A549 (cell line): ENCODE measurements at regions not wholly inside any gene's neighbourhood (a gene's known extent, or its start where the extent isn't known, plus 50 kb on each side); places are given as distances from the start of the nearest gene placed in this dataset.
A peak's percentile ranks its signal among the peaks of the same experiment; 100 is the strongest.

Source experiments
- ATAC-seq, 2 experiments: fragments of 200-7000 bp in 1 of 2; fragments of >200 bp in 1 of 2; cut with Nextera tagmentation in 1 of 2; cut with Tn5 transposase in 1 of 2; 3 replicates each; pipeline versions ENCODE4 v1.8.0 to v1.9.1; 2018 to 2020; ENCODE audit warnings: mild to moderate bottlenecking in 1 of 2, moderate library complexity in 1 of 2
- CTCF ChIA-PET: fragments of 300-600 bp; sonication (Branson Sonifier 250); formaldehyde crosslinking; extraction: SDS; loops from one replicate; lab custom pipeline; 2021; ENCODE audit warnings: antibody characterized with exemption, inconsistent platforms; lab: Yijun Ruan, JAX
- POLR2A ChIA-PET: fragments of 350-600 bp; formaldehyde crosslinking; extraction: SDS; loops from one replicate; lab custom pipeline; 2021; ENCODE audit warnings: antibody characterized with exemption, inconsistent platforms; lab: Yijun Ruan, JAX
- DNase-seq, 2 experiments: peaks; one replicate each; pipeline versions ENCODE4 v3.0.0 to v3.0.0-alpha.2; 2011 to 2016; ENCODE audit warnings: low read depth in 1 of 2, low spot score in 1 of 2
- FAIRE-seq: peaks from 2 replicates; lab custom pipeline; 2011; peaks lifted over from hg19 to GRCh38; lab: Jason Lieb, UNC
- H3K27ac ChIP-seq, 2 experiments: fragments of >200 bp; sonication (Bioruptor Twin); formaldehyde crosslinking; 3 replicates each; pipeline ENCODE4 v1.5.1; 2016 to 2017
- H3K4me1 ChIP-seq: fragments of >200 bp; sonication (Bioruptor Twin); formaldehyde crosslinking; 3 replicates; pipeline ENCODE4 v1.6.1; 2016
- H3K4me2 ChIP-seq: fragments of >200 bp; sonication (Bioruptor Twin); formaldehyde crosslinking; 3 replicates; pipeline ENCODE4 v1.6.1; 2016
- H3K4me3 ChIP-seq: fragments of >200 bp; sonication (Bioruptor Twin); formaldehyde crosslinking; 3 replicates; pipeline ENCODE4 v1.5.1; 2016
- H3K9me3 ChIP-seq: fragments of >200 bp; sonication (Bioruptor Twin); formaldehyde crosslinking; 3 replicates; pipeline ENCODE4 v1.6.1; 2016
- BHLHE40 ChIP-seq: IDR thresholded peaks from 2 replicates; pipeline ENCODE4 v1.6.1; 2012; ENCODE audit warnings: low read depth, low read length, inconsistent platforms
- CBX2 ChIP-seq: fragments of 200-600 bp; sonication (generic); IDR thresholded peaks from 2 replicates; pipeline ENCODE4 v1.6.1; 2016; ENCODE audit warnings: low read depth, mild to moderate bottlenecking, borderline replicate concordance
- CBX8 ChIP-seq: fragments of 200-600 bp; sonication (generic); IDR thresholded peaks from 2 replicates; pipeline ENCODE4 v1.6.1; 2016
- CEBPB ChIP-seq, 2 experiments: fragments of >200 bp in 1 of 2; sonication (Bioruptor Twin) in 1 of 2; formaldehyde crosslinking in 1 of 2; IDR thresholded peaks; 2 replicates each; pipeline ENCODE4 v1.6.1; 2012 to 2016
- CHD4 ChIP-seq: fragments of 200-600 bp; sonication (generic); IDR thresholded peaks from 2 replicates; pipeline ENCODE4 v1.6.1; 2016; ENCODE audit warnings: antibody characterized with exemption, mild to moderate bottlenecking, borderline replicate concordance
- E2F6 ChIP-seq: IDR thresholded peaks from 2 replicates; pipeline ENCODE4 v1.6.1; 2012; ENCODE audit warnings: low read depth, borderline replicate concordance
- EHMT2 ChIP-seq: fragments of 200-600 bp; sonication (generic); IDR thresholded peaks from 2 replicates; pipeline ENCODE4 v1.6.1; 2016; ENCODE audit warnings: antibody characterized with exemption, low read depth, mild to moderate bottlenecking, moderate library complexity
- ELK1 ChIP-seq: fragments of 150-350 bp; IDR thresholded peaks from 2 replicates; pipeline ENCODE4 v1.6.1; 2014; ENCODE audit warnings: low read depth, mild to moderate bottlenecking, low read length
- EP300 ChIP-seq, 2 experiments: fragments of >200 bp; sonication (Bioruptor Twin); formaldehyde crosslinking; IDR thresholded peaks; 2 replicates in 1 of 2; 3 replicates in 1 of 2; pipeline ENCODE4 v1.6.1; 2016 to 2017
- FOSB ChIP-seq: fragments of 250-450 bp; sonication (Bioruptor Pico); IDR thresholded peaks from 2 replicates; pipeline ENCODE4 v1.5.0; 2020; ENCODE audit warnings: mild to moderate bottlenecking, moderate library complexity
- FOSL2 ChIP-seq, 2 experiments: fragments of 450-650 bp in 1 of 2; fragments of >200 bp in 1 of 2; sonication (Bioruptor Twin) in 1 of 2; formaldehyde crosslinking; IDR thresholded peaks; 2 replicates each; pipeline versions ENCODE4 v1.5.0 to v1.6.1; 2016 to 2020; ENCODE audit warnings: mild to moderate bottlenecking in 1 of 2, moderate library complexity in 1 of 2
- FOXS1 ChIP-seq: fragments of 250-450 bp; sonication (Bioruptor Pico); IDR thresholded peaks from 2 replicates; pipeline ENCODE4 v1.5.0; 2020; ENCODE audit warnings: mild to moderate bottlenecking, moderate library complexity
- GATA3 ChIP-seq: IDR thresholded peaks from 2 replicates; pipeline ENCODE4 v1.6.1; 2012; ENCODE audit warnings: borderline replicate concordance
- HOXA7 ChIP-seq: fragments of 250-450 bp; sonication (Bioruptor Pico); IDR thresholded peaks from 2 replicates; pipeline ENCODE4 v1.5.0; 2020; ENCODE audit warnings: mild to moderate bottlenecking, moderate library complexity
- HOXB13 ChIP-seq: fragments of 250-450 bp; sonication (Bioruptor Pico); IDR thresholded peaks from 2 replicates; pipeline ENCODE4 v1.5.0; 2020; ENCODE audit warnings: low read depth, mild to moderate bottlenecking, moderate library complexity
- HOXB5 ChIP-seq: fragments of 250-450 bp; sonication (Bioruptor Pico); IDR thresholded peaks from 2 replicates; pipeline ENCODE4 v1.5.0; 2020; ENCODE audit warnings: mild to moderate bottlenecking, moderate library complexity
- JUN ChIP-seq, 2 experiments: fragments of >200 bp; sonication (Bioruptor Twin); formaldehyde crosslinking; IDR thresholded peaks; 2 replicates in 1 of 2; 3 replicates in 1 of 2; pipeline ENCODE4 v1.6.1; 2016 to 2017
- JUNB ChIP-seq: fragments of >200 bp; sonication (Bioruptor Twin); formaldehyde crosslinking; IDR thresholded peaks from 2 replicates; pipeline ENCODE4 v1.6.1; 2016
- KDM1A ChIP-seq: fragments of 200-600 bp; sonication (generic); IDR thresholded peaks from 2 replicates; pipeline ENCODE4 v1.6.1; 2016; ENCODE audit warnings: low read depth, mild to moderate bottlenecking
- MYC ChIP-seq: IDR thresholded peaks from 2 replicates; pipeline ENCODE4 v1.6.1; 2012; ENCODE audit warnings: mild to moderate bottlenecking, inconsistent platforms, low read length, improper control_type of control experiment, borderline replicate concordance
- NPAS2 ChIP-seq: fragments of 250-450 bp; sonication (Bioruptor Pico); IDR thresholded peaks from 2 replicates; pipeline ENCODE4 v1.8.0; 2022; ENCODE audit warnings: mild to moderate bottlenecking, moderate library complexity, borderline replicate concordance
- NR3C1 ChIP-seq: fragments of >200 bp; sonication (Bioruptor Twin); formaldehyde crosslinking; IDR thresholded peaks from 3 replicates; pipeline ENCODE4 v1.6.1; 2017
- POLR2A ChIP-seq: IDR thresholded peaks from 2 replicates; pipeline ENCODE4 v1.6.1; 2012; ENCODE audit warnings: mild to moderate bottlenecking, low read length
- RARB ChIP-seq: fragments of 250-450 bp; sonication (Bioruptor Pico); IDR thresholded peaks from 2 replicates; pipeline ENCODE4 v1.8.0; 2021; ENCODE audit warnings: mild to moderate bottlenecking, moderate library complexity
- RCOR1 ChIP-seq: fragments of 150-350 bp; IDR thresholded peaks from 2 replicates; pipeline ENCODE4 v1.6.1; 2014; ENCODE audit warnings: antibody characterized with exemption, low read length, low read depth
- RNF2 ChIP-seq: fragments of 200-600 bp; sonication (generic); IDR thresholded peaks from 2 replicates; pipeline ENCODE4 v1.6.1; 2016; ENCODE audit warnings: low read depth, mild to moderate bottlenecking, antibody characterized with exemption, moderate library complexity, borderline replicate concordance
- SREBF2 ChIP-seq: fragments of 450-650 bp; IDR thresholded peaks from 2 replicates; pipeline ENCODE4 v1.6.1; 2014; ENCODE audit warnings: mild to moderate bottlenecking, moderate library complexity
- TP53 ChIP-seq: fragments of 250-450 bp; sonication (Bioruptor Pico); IDR thresholded peaks from 2 replicates; pipeline ENCODE4 v1.5.0; 2021; ENCODE audit warnings: mild to moderate bottlenecking, moderate library complexity
- ZSCAN20 ChIP-seq: fragments of 250-450 bp; sonication (Bioruptor Pico); IDR thresholded peaks from 2 replicates; pipeline ENCODE4 v1.8.0; 2022; ENCODE audit warnings: mild to moderate bottlenecking, moderate library complexity
- WGBS: methylation state at CpG from one replicate; pipeline ENCODE4 v1.1.6; 2017; ENCODE audit errors: missing lambda C conversion rate; 5-methylcytosine and 5-hydroxymethylcytosine counted together
- TF ChIP-seq, protein P1 (sequence below): IDR thresholded peaks from 2 replicates; pipeline ENCODE4 v1.6.1; 2012
- TF ChIP-seq, protein P2 (sequence below): fragments of >200 bp; sonication (Bioruptor Twin); formaldehyde crosslinking; IDR thresholded peaks from 3 replicates; pipeline ENCODE4 v1.6.1; 2016
- TF ChIP-seq, protein P3 (sequence below): fragments of 450-650 bp; IDR thresholded peaks from 2 replicates; pipeline ENCODE4 v1.6.1; 2014; ENCODE audit warnings: antibody characterized with exemption
- TF ChIP-seq, protein P4 (sequence below): fragments of 250-450 bp; sonication (Bioruptor Pico); IDR thresholded peaks from 2 replicates; pipeline ENCODE4 v1.5.0; 2021; ENCODE audit warnings: mild to moderate bottlenecking, moderate library complexity, borderline replicate concordance

DNA sequence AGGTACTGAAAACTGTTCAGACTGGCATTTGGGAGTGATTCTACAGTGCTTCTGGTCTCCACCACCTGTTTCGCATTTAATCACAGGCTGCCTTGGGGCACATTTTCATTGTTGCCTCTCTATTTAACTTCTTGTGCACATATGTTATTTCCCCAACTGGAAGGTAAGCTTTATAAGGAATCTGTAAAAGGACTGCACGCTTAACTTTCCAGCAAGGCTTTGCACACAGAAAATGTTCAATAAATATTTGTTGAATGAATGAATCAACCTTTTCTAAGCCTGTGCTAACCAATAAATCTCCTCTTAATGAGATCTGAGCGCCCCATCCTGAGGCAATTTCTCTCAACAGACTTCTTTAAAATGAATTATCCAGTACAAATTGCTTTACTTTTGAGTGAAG lies 84.3 kb upstream of the ARHGAP29 start:
- TF ChIP-seq NPAS2 (no peak), KDM1A (no peak), JUN (IDR thresholded peaks at IDR 0.05) (no peak), HOXB5 (CRISPR knock-in tag) (no peak), CHD4 (no peak), ELK1 (no peak), TP53 (no peak), ZSCAN20 (CRISPR knock-in tag) (no peak), NR3C1 (no peak), CBX2 (no peak), RCOR1 (no peak), JUNB (0 out of 2 replicates have a peak, but pooled peaks have one; percentile 28), EHMT2 (no peak), MYC (no peak), FOSB (CRISPR knock-in tag) (no peak), FOSL2 (IDR thresholded peaks at IDR 0.05) (no peak), FOSL2 (CRISPR knock-in tag; IDR thresholded peaks at IDR 0.05) (0 out of 2 replicates have a peak, but pooled peaks have one; percentile 8), GATA3 (peak; percentile 47; the same call in 1 of the 2 replicates), HOXA7 (CRISPR knock-in tag) (no peak)
- TF ChIP-seq, protein P1, sequence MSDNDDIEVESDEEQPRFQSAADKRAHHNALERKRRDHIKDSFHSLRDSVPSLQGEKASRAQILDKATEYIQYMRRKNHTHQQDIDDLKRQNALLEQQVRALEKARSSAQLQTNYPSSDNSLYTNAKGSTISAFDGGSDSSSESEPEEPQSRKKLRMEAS, result no peak
- TF ChIP-seq, protein P2, sequence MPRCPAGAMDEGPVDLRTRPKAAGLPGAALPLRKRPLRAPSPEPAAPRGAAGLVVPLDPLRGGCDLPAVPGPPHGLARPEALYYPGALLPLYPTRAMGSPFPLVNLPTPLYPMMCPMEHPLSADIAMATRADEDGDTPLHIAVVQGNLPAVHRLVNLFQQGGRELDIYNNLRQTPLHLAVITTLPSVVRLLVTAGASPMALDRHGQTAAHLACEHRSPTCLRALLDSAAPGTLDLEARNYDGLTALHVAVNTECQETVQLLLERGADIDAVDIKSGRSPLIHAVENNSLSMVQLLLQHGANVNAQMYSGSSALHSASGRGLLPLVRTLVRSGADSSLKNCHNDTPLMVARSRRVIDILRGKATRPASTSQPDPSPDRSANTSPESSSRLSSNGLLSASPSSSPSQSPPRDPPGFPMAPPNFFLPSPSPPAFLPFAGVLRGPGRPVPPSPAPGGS, result no peak
- TF ChIP-seq, all 56 proteins: peak for 3
- Histone ChIP-seq H3K4me3 (no peak overlapping the region), H3K4me2 (peak overlapping the region; percentile 72), H3K27ac (peak overlapping the region; percentile 78 to 90), H3K4me1 (peaks cover 88% of the 10 kb centered on the region), H3K9me3 (no peaks in the 10 kb centered on the region)
- CTCF ChIA-PET, result interaction anchor here (0.7 to 2.1 kb wide), 3 partner anchors 8 to 276 kb away, joined by 4 to 8 read pairs (median 6); no protein-coding TSS in a partner anchor
- no peak for FAIRE-seq
- 11% methylated on average over 3 of the region's 3 CpGs for WGBS
- peak in 1 of 2 experiments; percentile 45 for DNase-seq
- ATAC-seq, result no peak
- POLR2A ChIA-PET, result no interaction called here

- no peak overlapping the region for H3K4me3 ChIP-seq
- WGBS, result 67% methylated on average over 8 of the region's 8 CpGs
- H3K4me1 ChIP-seq, result peaks cover 92% of the 10 kb centered on the region
- ChIA-PET POLR2A (no interaction called here), CTCF (interaction anchor here (1.7 kb wide), 1 partner anchor 258 kb away, joined by 5 read pairs; no protein-coding TSS in a partner anchor)
- peak overlapping the region; percentile 59 for H3K4me2 ChIP-seq
- H3K9me3 ChIP-seq, result no peaks in the 10 kb centered on the region
- FAIRE-seq (no peak), ATAC-seq (no peak), DNase-seq (no peak)
- H3K27ac ChIP-seq, result peak overlapping the region; percentile 81 to 90
- TF ChIP-seq HOXB13 (CRISPR knock-in tag) (no peak), FOXS1 (CRISPR knock-in tag) (no peak), CBX8 (no peak), RNF2 (no peak), CHD4 (no peak), E2F6 (no peak), RARB (CRISPR knock-in tag) (no peak), POLR2A (no peak), RCOR1 (no peak), EP300 (IDR thresholded peaks at IDR 0.05) (no peak), CEBPB (IDR thresholded peaks at IDR 0.05) (no peak), HOXA7 (CRISPR knock-in tag) (no peak), TP53 (no peak), JUNB (no peak), SREBF2 (no peak), BHLHE40 (no peak)
- TF ChIP-seq, protein P3, sequence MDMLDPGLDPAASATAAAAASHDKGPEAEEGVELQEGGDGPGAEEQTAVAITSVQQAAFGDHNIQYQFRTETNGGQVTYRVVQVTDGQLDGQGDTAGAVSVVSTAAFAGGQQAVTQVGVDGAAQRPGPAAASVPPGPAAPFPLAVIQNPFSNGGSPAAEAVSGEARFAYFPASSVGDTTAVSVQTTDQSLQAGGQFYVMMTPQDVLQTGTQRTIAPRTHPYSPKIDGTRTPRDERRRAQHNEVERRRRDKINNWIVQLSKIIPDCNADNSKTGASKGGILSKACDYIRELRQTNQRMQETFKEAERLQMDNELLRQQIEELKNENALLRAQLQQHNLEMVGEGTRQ, result no peak
- TF ChIP-seq, protein P4, sequence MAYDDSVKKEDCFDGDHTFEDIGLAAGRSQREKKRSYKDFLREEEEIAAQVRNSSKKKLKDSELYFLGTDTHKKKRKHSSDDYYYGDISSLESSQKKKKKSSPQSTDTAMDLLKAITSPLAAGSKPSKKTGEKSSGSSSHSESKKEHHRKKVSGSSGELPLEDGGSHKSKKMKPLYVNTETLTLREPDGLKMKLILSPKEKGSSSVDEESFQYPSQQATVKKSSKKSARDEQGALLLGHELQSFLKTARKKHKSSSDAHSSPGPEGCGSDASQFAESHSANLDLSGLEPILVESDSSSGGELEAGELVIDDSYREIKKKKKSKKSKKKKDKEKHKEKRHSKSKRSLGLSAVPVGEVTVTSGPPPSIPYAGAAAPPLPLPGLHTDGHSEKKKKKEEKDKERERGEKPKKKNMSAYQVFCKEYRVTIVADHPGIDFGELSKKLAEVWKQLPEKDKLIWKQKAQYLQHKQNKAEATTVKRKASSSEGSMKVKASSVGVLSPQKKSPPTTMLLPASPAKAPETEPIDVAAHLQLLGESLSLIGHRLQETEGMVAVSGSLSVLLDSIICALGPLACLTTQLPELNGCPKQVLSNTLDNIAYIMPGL (CRISPR knock-in tag), result no peak
Measured at GRCh38 chr1:94319319-94320102, 82.1 kb upstream of the ARHGAP29 start.
